ENCODE measurements at regions not wholly inside any gene's neighbourhood (a gene's known extent, or its start where the extent isn't known, plus 50 kb on each side); places are given as distances from the start of the nearest gene placed in this dataset.

DNA sequence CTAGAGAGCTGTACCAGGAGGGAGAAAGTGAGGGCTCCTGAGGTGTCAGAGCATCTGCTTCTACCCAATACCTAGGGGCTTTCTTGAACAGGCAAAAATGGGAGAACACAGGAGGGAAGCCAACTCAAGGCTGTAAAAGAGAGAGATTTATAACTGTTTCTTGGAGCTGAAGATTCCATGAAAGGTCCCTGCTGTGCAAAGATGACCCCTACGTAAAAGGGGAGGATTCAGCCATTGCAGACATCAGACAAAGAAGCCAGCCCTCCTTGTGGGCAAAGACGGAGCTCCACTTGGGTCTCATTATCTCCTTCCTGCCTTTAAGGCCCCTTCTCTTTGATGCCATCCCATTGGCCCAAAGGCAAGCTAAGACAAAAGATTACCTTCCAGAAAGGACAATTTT, 524.1 kb upstream of the CAMK1G start:
- Histone ChIP-seq H3K4me3 (ENCODE audit: low read depth, low read length) (no peak overlapping the region), H3K4ac (ENCODE audit: low read depth, low read length) (no peak overlapping the region), H2BK120ac (ENCODE audit: insufficient read depth, low read length, poor library complexity) (no peak overlapping the region), H3K14ac (ENCODE audit: low read length) (no peak overlapping the region), H3K27me3 (ENCODE audit: insufficient read depth, low read length) (no peaks in the 10 kb centered on the region), H2BK5ac (ENCODE audit: low read depth, low read length, poor library complexity) (no peak overlapping the region), H3K79me2 (ENCODE audit: control insufficient read depth, insufficient read depth, low read length, poor library complexity) (no peaks in the 10 kb centered on the region), H3K36me3 (ENCODE audit: control insufficient read depth in 1 of 2, insufficient read depth in 2 of 2, low read length in 2 of 2) (no peaks in the 10 kb centered on the region), H3K27ac (ENCODE audit: low read depth, low read length) (no peak overlapping the region), H3K9ac (ENCODE audit: low read length) (no peak overlapping the region), H3K18ac (ENCODE audit: low read length) (no peak overlapping the region), H3K4me1 (ENCODE audit: control insufficient read depth in 1 of 2, insufficient read depth in 2 of 2, low read length in 2 of 2) (peaks cover 12 to 13% of the 10 kb centered on the region in 2 experiments), H4K12ac (ENCODE audit: low read depth, low read length) (no peak overlapping the region), H3K4me2 (ENCODE audit: low read length) (no peak overlapping the region), H3K9me3 (ENCODE audit: insufficient read depth, low read depth, low read length) (no peaks in the 10 kb centered on the region), H2AFZ (ENCODE audit: insufficient read depth, low read length, poor library complexity) (no peak overlapping the region), H2AK5ac (ENCODE audit: low read length) (no peak overlapping the region), H2BK12ac (ENCODE audit: low read length) (no peak overlapping the region), H4K91ac (ENCODE audit: low read depth, low read length) (no peak overlapping the region), H4K8ac (ENCODE audit: low read depth, low read length) (no peak overlapping the region), H3K23ac (ENCODE audit: low read length) (no peak overlapping the region), H3K79me1 (ENCODE audit: low read length) (peaks cover 8% of the 10 kb centered on the region)
- no peak for DNase-seq
- no CpG with 5 or more reads among the region's 2 CpGs for WGBS (ENCODE audit: extremely low coverage, insufficient coverage, insufficient read length)

DNA sequence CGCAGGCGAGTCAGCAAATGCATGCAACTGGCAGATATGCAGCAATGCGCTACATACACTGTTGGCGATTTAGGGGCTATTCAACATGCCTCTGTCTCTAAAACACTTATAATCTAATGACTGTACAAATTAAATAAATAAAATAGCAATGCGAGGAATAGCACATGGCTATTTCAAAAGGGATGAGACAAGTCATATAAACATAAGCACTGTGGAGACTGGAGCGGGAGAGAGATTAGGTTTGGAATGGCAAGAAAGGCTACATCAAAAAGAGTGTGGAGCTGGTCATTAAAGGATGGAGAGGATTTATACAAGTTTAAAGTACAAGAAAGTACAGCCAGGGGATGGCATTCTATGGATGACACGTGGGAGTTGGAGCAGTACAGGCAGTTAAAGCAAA, 523.5 kb upstream of the CAMK1G start:
- Histone ChIP-seq H3K27me3 (ENCODE audit: insufficient read depth, low read length) (no peaks in the 10 kb centered on the region), H4K91ac (ENCODE audit: low read depth, low read length) (no peak overlapping the region), H3K36me3 (ENCODE audit: control insufficient read depth in 1 of 2, insufficient read depth in 2 of 2, low read length in 2 of 2) (no peaks in the 10 kb centered on the region), H3K4me1 (ENCODE audit: control insufficient read depth in 1 of 2, insufficient read depth in 2 of 2, low read length in 2 of 2) (peaks cover 15 to 16% of the 10 kb centered on the region in 2 experiments), H3K9ac (ENCODE audit: low read length) (no peak overlapping the region), H2BK5ac (ENCODE audit: low read depth, low read length, poor library complexity) (no peak overlapping the region), H3K9me3 (ENCODE audit: insufficient read depth, low read depth, low read length) (no peaks in the 10 kb centered on the region), H3K27ac (ENCODE audit: low read depth, low read length) (no peak overlapping the region), H3K18ac (ENCODE audit: low read length) (no peak overlapping the region), H4K12ac (ENCODE audit: low read depth, low read length) (no peak overlapping the region), H3K79me2 (ENCODE audit: control insufficient read depth, insufficient read depth, low read length, poor library complexity) (no peaks in the 10 kb centered on the region), H3K4ac (ENCODE audit: low read depth, low read length) (no peak overlapping the region), H3K23ac (ENCODE audit: low read length) (no peak overlapping the region), H2AFZ (ENCODE audit: insufficient read depth, low read length, poor library complexity) (no peak overlapping the region), H2BK120ac (ENCODE audit: insufficient read depth, low read length, poor library complexity) (no peak overlapping the region), H2AK5ac (ENCODE audit: low read length) (no peak overlapping the region), H3K4me3 (ENCODE audit: low read depth, low read length) (no peak overlapping the region), H4K8ac (ENCODE audit: low read depth, low read length) (no peak overlapping the region), H2BK12ac (ENCODE audit: low read length) (no peak overlapping the region), H3K4me2 (ENCODE audit: low read length) (no peak overlapping the region), H3K14ac (ENCODE audit: low read length) (no peak overlapping the region), H3K79me1 (ENCODE audit: low read length) (peaks cover 10% of the 10 kb centered on the region)
- no peak for DNase-seq
- no CpG with 5 or more reads among the region's 7 CpGs for WGBS (ENCODE audit: extremely low coverage, insufficient coverage, insufficient read length)

DNA sequence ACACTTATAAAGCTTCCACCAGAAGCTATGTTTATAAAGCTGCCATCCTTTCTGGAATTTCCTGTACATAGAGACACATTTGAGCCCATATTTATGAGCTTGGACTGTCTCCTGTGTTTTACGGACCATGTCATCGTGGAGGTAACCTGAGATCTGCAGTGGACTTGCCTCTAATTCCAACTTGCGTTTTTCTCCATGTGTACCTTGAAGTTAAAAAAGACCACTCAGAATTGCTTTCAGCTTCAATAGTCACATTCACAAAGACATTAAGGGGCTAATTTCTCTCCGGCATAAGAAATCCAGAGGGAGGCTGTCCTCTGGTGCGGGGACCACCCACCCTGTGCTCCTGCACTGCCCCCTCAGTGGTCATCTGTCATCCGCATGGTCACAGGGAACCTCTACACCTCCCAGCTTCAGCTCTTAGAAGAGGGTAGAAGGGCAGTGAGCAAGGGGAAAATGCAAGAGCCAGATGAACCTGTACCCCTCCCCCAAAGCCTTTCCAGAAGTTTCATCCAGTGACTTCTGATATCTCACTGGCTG, 521.4 kb upstream of the CAMK1G start:
- Histone ChIP-seq H2AK5ac (ENCODE audit: low read length) (no peak overlapping the region), H3K14ac (ENCODE audit: low read length) (peak overlapping the region; percentile 5), H3K4ac (ENCODE audit: low read depth, low read length) (no peak overlapping the region), H3K27ac (ENCODE audit: low read depth, low read length) (no peak overlapping the region), H4K91ac (ENCODE audit: low read depth, low read length) (peak overlapping the region; percentile 41), H2BK12ac (ENCODE audit: low read length) (peak overlapping the region; percentile 48), H3K9me3 (ENCODE audit: insufficient read depth, low read depth, low read length) (no peaks in the 10 kb centered on the region), H3K27me3 (ENCODE audit: insufficient read depth, low read length) (no peaks in the 10 kb centered on the region), H3K79me1 (ENCODE audit: low read length) (peaks cover 13% of the 10 kb centered on the region), H2BK5ac (ENCODE audit: low read depth, low read length, poor library complexity) (no peak overlapping the region), H2BK120ac (ENCODE audit: insufficient read depth, low read length, poor library complexity) (peak overlapping the region; percentile 3), H3K18ac (ENCODE audit: low read length) (no peak overlapping the region), H3K4me3 (ENCODE audit: low read depth, low read length) (no peak overlapping the region), H3K4me1 (ENCODE audit: control insufficient read depth in 1 of 2, insufficient read depth in 2 of 2, low read length in 2 of 2) (peaks cover 20 to 21% of the 10 kb centered on the region in 2 experiments), H2AFZ (ENCODE audit: insufficient read depth, low read length, poor library complexity) (no peak overlapping the region), H3K9ac (ENCODE audit: low read length) (no peak overlapping the region), H3K79me2 (ENCODE audit: control insufficient read depth, insufficient read depth, low read length, poor library complexity) (no peaks in the 10 kb centered on the region), H4K12ac (ENCODE audit: low read depth, low read length) (no peak overlapping the region), H3K36me3 (ENCODE audit: control insufficient read depth in 1 of 2, insufficient read depth in 2 of 2, low read length in 2 of 2) (no peaks in the 10 kb centered on the region), H3K23ac (ENCODE audit: low read length) (no peak overlapping the region), H3K4me2 (ENCODE audit: low read length) (no peak overlapping the region), H4K8ac (ENCODE audit: low read depth, low read length) (no peak overlapping the region)
- DNase-seq, result no peak
- WGBS (ENCODE audit: extremely low coverage, insufficient coverage, insufficient read length), result no CpG with 5 or more reads among the region's 6 CpGs

DNA sequence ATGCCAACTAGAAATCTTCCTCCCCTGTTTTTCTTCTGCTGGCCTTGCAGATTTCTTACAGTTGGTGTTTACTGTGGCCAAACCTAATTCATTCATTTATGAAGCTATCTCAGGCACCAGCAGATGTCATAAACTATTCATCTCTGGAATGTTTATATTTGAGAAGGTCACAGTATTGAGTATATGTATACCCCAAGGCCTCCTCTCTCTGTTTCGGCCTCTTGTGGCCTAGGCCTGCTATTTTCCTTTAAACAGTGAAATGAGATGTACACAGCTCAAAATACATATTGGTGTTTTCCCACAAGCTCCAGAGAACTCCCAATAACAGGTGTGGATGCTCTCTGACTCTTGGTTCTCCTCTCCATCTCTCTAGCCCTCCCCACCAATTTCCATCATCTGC, 520.7 kb upstream of the CAMK1G start:
- no peak overlapping the region for H4K8ac ChIP-seq (ENCODE audit: low read depth, low read length)
- no peak overlapping the region for H3K4me3 ChIP-seq (ENCODE audit: low read depth, low read length)
- no peak overlapping the region for H3K27ac ChIP-seq (ENCODE audit: low read depth, low read length)
- H3K4ac ChIP-seq (ENCODE audit: low read depth, low read length), result no peak overlapping the region
- no peaks in the 10 kb centered on the region for H3K9me3 ChIP-seq (ENCODE audit: insufficient read depth, low read depth, low read length)
- H2AFZ ChIP-seq (ENCODE audit: insufficient read depth, low read length, poor library complexity), result no peak overlapping the region
- H2BK12ac ChIP-seq (ENCODE audit: low read length), result no peak overlapping the region
- H2BK120ac ChIP-seq (ENCODE audit: insufficient read depth, low read length, poor library complexity), result no peak overlapping the region
- H4K91ac ChIP-seq (ENCODE audit: low read depth, low read length), result no peak overlapping the region
- no peak overlapping the region for H3K18ac ChIP-seq (ENCODE audit: low read length)
- no peaks in the 10 kb centered on the region for H3K79me2 ChIP-seq (ENCODE audit: control insufficient read depth, insufficient read depth, low read length, poor library complexity)
- H3K23ac ChIP-seq (ENCODE audit: low read length), result no peak overlapping the region
- no peaks in the 10 kb centered on the region for H3K27me3 ChIP-seq (ENCODE audit: insufficient read depth, low read length)
- no peaks in the 10 kb centered on the region for H3K36me3 ChIP-seq (ENCODE audit: control insufficient read depth in 1 of 2, insufficient read depth in 2 of 2, low read length in 2 of 2)
- H3K79me1 ChIP-seq (ENCODE audit: low read length), result peaks cover 13% of the 10 kb centered on the region
- WGBS (ENCODE audit: extremely low coverage, insufficient coverage, insufficient read length), result no CpG with 5 or more reads among the region's 1 CpG
- no peak overlapping the region for H2AK5ac ChIP-seq (ENCODE audit: low read length)
- H3K4me2 ChIP-seq (ENCODE audit: low read length), result no peak overlapping the region
- no peak overlapping the region for H2BK5ac ChIP-seq (ENCODE audit: low read depth, low read length, poor library complexity)
- peaks cover 20 to 21% of the 10 kb centered on the region in 2 experiments for H3K4me1 ChIP-seq (ENCODE audit: control insufficient read depth in 1 of 2, insufficient read depth in 2 of 2, low read length in 2 of 2)
- DNase-seq, result no peak
- H4K12ac ChIP-seq (ENCODE audit: low read depth, low read length), result no peak overlapping the region
- H3K14ac ChIP-seq (ENCODE audit: low read length), result no peak overlapping the region
- no peak overlapping the region for H3K9ac ChIP-seq (ENCODE audit: low read length)
